ENCODE measurements at regions not wholly inside any gene's neighbourhood (a gene's known extent, or its start where the extent isn't known, plus 50 kb on each side); places are given as distances from the start of the nearest gene placed in this dataset.

DNA sequence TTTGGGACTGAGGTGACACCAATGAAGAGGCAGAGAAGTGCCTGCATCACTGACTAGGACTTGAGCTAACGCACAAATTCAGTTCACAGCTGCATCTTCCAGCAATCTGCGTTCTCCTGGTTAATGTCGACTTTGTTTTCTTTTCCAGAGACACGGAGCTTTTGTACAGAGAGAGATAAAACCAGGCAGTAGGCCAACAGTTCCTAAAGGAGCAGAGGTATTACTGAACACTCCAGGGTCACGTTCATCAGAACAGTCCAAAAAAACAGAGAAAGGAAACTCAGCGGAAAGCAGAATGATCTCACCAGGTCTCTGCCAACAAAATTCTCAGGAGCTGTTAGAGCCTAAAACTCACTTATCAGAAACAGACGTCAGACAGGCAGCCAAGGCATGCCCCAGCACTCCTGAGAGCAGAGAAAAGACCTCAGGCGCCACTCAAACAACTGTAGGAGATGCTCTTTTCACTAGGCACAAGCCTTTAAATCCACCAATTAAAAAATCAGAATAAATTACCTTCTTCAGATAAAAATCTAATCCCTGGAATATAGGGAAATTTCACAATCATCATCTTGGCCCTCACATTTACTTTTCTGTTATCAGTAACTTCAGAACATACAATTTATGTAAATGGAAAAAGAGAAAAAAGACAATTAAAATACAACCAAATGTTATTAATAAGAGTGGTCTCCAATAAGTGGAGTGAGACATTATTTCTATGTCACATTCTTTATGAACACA lies 95.9 kb upstream of the SPTBN1 start:
- CTCF ChIA-PET = no interaction called here
- Mint-ChIP-seq H3K27ac (no peak overlapping the region), H3K27me3 (peaks cover 20% of the 10 kb centered on the region), H3K4me1 (no peaks in the 10 kb centered on the region), H3K4me3 (no peak overlapping the region), H3K9me3 (peaks cover 2% of the 10 kb centered on the region), H3K36me3 (no peaks in the 10 kb centered on the region)
- no peak for DNase-seq

DNA sequence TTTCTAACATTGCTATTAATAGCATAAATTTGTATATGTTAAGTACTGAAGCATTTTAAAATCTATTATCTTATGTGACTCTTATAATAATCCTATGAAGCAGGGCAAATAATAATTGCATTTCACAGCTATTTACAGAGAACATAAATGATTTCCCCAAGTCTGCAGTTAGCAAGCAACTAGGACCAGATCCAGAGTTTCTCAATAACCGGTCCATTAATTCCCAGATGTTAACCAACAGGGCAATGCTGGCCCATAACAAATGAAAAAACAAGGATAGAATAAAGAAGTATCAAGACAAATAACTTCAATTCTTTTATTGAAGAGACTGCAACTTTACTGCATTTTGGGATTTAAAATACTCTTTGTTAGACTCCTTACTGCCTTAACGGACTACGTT lies 91.7 kb upstream of the SPTBN1 start:
- no peak for DNase-seq
- Mint-ChIP-seq H3K9me3 (peaks cover 12% of the 10 kb centered on the region), H3K27me3 (peaks cover 15% of the 10 kb centered on the region), H3K36me3 (no peaks in the 10 kb centered on the region), H3K4me1 (no peaks in the 10 kb centered on the region), H3K27ac (no peak overlapping the region), H3K4me3 (no peak overlapping the region)
- CTCF ChIA-PET = no interaction called here

DNA sequence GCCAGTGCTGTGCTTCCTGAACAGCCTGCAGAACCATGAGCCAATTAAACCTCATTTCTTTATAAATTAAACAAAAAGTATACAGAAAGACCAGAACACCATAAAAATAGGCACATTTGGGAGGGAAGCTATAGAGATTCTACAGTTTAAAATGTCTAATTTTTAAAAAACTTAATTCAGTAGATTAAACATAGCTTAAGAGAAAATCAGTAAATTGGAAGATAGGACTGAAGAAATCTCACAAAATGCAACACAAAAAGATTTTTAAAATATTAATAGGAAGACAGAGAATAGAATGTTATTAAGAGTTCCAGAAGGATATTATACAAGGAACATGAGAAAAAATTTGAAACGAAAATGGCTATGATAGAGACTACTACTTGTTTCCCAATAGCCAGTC lies 90.5 kb upstream of the SPTBN1 start:
- no peak overlapping the region for H3K4me3 Mint-ChIP-seq
- H3K4me1 Mint-ChIP-seq = no peaks in the 10 kb centered on the region
- no peaks in the 10 kb centered on the region for H3K36me3 Mint-ChIP-seq
- no peak overlapping the region for H3K27ac Mint-ChIP-seq
- CTCF ChIA-PET = no interaction called here
- no peak for DNase-seq
- peaks cover 13% of the 10 kb centered on the region for H3K9me3 Mint-ChIP-seq
- peaks cover 13% of the 10 kb centered on the region for H3K27me3 Mint-ChIP-seq

- peaks cover 12% of the 10 kb centered on the region for H3K27me3 Mint-ChIP-seq
- no peaks in the 10 kb centered on the region for H3K4me1 Mint-ChIP-seq
Measured at GRCh38 chr2:54366487-54367280, 89.4 kb upstream of the SPTBN1 start.

GRCh38 chr2:54370405-54371104 lies 85.6 kb upstream of the SPTBN1 start:
- peaks cover 7% of the 10 kb centered on the region for H3K27me3 Mint-ChIP-seq

More at GRCh38 chr2:54366487-54367280, 89.4 kb upstream of the SPTBN1 start:
- DNase-seq = no peak
- CTCF ChIA-PET = no interaction called here
- Mint-ChIP-seq H3K4me3 (no peak overlapping the region), H3K9me3 (peaks cover 13% of the 10 kb centered on the region), H3K36me3 (no peaks in the 10 kb centered on the region), H3K27ac (no peak overlapping the region)

GRCh38 chr2:54371460-54372065 lies 84.6 kb upstream of the SPTBN1 start:
- H3K27me3 Mint-ChIP-seq = peaks cover 11% of the 10 kb centered on the region
- H3K4me1 Mint-ChIP-seq = no peaks in the 10 kb centered on the region
- DNase-seq = no peak
- H3K27ac Mint-ChIP-seq = no peak overlapping the region
- H3K36me3 Mint-ChIP-seq = no peaks in the 10 kb centered on the region
- CTCF ChIA-PET = no interaction called here
- no peak overlapping the region for H3K4me3 Mint-ChIP-seq
- H3K9me3 Mint-ChIP-seq = peaks cover 11% of the 10 kb centered on the region

More at GRCh38 chr2:54370405-54371104, 85.6 kb upstream of the SPTBN1 start:
- Mint-ChIP-seq H3K27ac (no peak overlapping the region), H3K4me1 (no peaks in the 10 kb centered on the region), H3K9me3 (peaks cover 11% of the 10 kb centered on the region), H3K36me3 (no peaks in the 10 kb centered on the region), H3K4me3 (no peak overlapping the region)
- CTCF ChIA-PET = no interaction called here
- DNase-seq = no peak

DNA sequence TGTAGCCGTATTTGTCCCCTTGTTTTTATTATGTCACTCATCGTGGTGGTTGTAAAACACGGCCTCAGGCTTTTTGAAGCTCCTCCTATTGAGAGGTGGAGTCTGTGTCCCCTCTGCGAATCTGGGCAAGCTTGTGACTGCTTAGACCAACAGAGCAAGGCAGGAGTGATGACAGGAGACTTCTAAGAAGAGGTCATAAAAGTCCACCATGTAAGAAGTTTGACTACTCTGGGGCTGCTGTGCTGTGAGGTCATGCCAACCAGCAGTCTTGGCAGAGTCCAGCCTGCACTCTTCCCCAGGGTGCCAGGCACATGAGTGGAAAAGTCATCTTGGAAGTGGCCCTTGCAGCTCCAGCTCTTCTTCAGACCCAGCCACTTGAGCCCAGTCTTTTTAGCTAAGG lies 83.8 kb upstream of the SPTBN1 start:
- Mint-ChIP-seq H3K27me3 (peaks cover 11% of the 10 kb centered on the region), H3K27ac (no peak overlapping the region)

GRCh38 chr2:54373855-54374254 lies 82.3 kb upstream of the SPTBN1 start:
- Mint-ChIP-seq H3K27ac (no peak overlapping the region), H3K4me3 (no peak overlapping the region), H3K9me3 (peaks cover 6% of the 10 kb centered on the region), H3K27me3 (peaks cover 11% of the 10 kb centered on the region), H3K36me3 (no peaks in the 10 kb centered on the region), H3K4me1 (no peaks in the 10 kb centered on the region)
- DNase-seq = no peak
- CTCF ChIA-PET = no interaction called here

More for the DNA sequence above, 83.8 kb upstream of the SPTBN1 start:
- Mint-ChIP-seq H3K36me3 (no peaks in the 10 kb centered on the region), H3K4me1 (no peaks in the 10 kb centered on the region), H3K9me3 (peaks cover 11% of the 10 kb centered on the region), H3K4me3 (no peak overlapping the region)
- CTCF ChIA-PET = no interaction called here
- DNase-seq = no peak

- Mint-ChIP-seq H3K4me3 (no peak overlapping the region), H3K27me3 (peaks cover 11% of the 10 kb centered on the region), H3K9me3 (no peaks in the 10 kb centered on the region), H3K27ac (no peak overlapping the region), H3K4me1 (no peaks in the 10 kb centered on the region), H3K36me3 (no peaks in the 10 kb centered on the region)
- CTCF ChIA-PET = no interaction called here
- DNase-seq = no peak
Measured at GRCh38 chr2:54374591-54375364, 81.3 kb upstream of the SPTBN1 start.

DNA sequence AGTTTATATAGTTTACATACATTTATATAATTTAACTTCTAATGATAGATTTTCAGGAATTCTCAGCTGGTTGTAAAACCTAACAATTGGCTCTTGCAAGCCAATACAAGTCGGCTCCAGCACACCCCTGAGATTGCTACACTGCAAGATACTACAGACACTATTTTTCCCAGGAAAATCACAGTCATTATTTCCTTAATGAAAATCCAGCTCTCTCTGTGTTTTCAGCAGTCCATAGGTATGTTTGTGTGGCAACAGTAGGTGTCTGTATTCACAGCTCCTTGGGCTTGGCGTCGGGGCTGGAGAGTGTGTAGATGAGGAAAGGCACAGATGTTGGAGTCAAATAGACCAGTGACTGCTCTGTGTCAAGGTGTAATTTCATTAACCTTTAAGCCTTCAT lies 78.7 kb upstream of the SPTBN1 start:
- no peak for DNase-seq
- Mint-ChIP-seq H3K27me3 (peaks cover 12% of the 10 kb centered on the region), H3K36me3 (no peaks in the 10 kb centered on the region), H3K9me3 (no peaks in the 10 kb centered on the region), H3K4me1 (no peaks in the 10 kb centered on the region), H3K27ac (no peak overlapping the region), H3K4me3 (no peak overlapping the region)
- CTCF ChIA-PET = no interaction called here

GRCh38 chr2:54377901-54378493 lies 78.1 kb upstream of the SPTBN1 start:
- Mint-ChIP-seq H3K9me3 (no peaks in the 10 kb centered on the region), H3K27me3 (peaks cover 12% of the 10 kb centered on the region), H3K27ac (no peak overlapping the region)

GRCh38 chr2:54380670-54381069 lies 75.5 kb upstream of the SPTBN1 start:
- Mint-ChIP-seq H3K9me3 (no peaks in the 10 kb centered on the region), H3K36me3 (no peaks in the 10 kb centered on the region), H3K4me1 (no peaks in the 10 kb centered on the region), H3K27ac (no peak overlapping the region), H3K4me3 (no peak overlapping the region), H3K27me3 (peaks cover 8% of the 10 kb centered on the region)
- CTCF ChIA-PET = no interaction called here
- DNase-seq = no peak

More at GRCh38 chr2:54377901-54378493, 78.1 kb upstream of the SPTBN1 start:
- Mint-ChIP-seq H3K4me1 (no peaks in the 10 kb centered on the region), H3K4me3 (no peak overlapping the region), H3K36me3 (no peaks in the 10 kb centered on the region)
- DNase-seq = no peak
- CTCF ChIA-PET = no interaction called here

- Mint-ChIP-seq H3K36me3 (no peaks in the 10 kb centered on the region), H3K27ac (no peak overlapping the region), H3K9me3 (no peaks in the 10 kb centered on the region), H3K4me1 (no peaks in the 10 kb centered on the region), H3K4me3 (no peak overlapping the region), H3K27me3 (peaks cover 4% of the 10 kb centered on the region)
- CTCF ChIA-PET = no interaction called here
- no peak for DNase-seq
Measured at GRCh38 chr2:54381293-54381692, 74.8 kb upstream of the SPTBN1 start.

All from activated naive CD4-positive, alpha-beta T cell treated with anti-CD3 and anti-CD28 coated beads, Interleukin-2, amount 10 ng/mL, durations not matched to agents 7 days and 5 days (primary cell).